ENCODE measurements at regions not wholly inside any gene's neighbourhood (a gene's known extent, or its start where the extent isn't known, plus 50 kb on each side); places are given as distances from the start of the nearest gene placed in this dataset.

DNA sequence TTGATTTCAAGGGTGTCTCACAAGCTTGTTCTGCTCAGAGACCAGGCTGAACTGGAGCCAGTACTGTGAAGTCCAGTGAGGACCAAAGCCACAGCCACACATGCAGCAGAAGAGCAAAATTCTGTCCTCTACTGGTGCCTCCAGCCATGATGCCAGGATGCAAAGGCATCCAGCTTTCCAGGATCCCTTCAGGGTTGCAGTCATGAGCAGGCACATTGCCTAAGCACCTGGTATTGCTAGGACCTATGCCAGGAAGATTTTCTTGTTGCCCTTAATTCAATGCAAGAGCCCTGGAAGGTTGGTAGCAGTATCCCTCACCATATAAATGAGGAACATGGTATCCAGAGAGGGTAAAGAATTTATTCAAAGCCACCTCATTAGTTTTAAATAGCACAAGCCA lies 78.9 kb upstream of the CYRIA start:
- ChIA-PET CTCF (ENCODE audit: partially characterized antibody) (interaction anchor here (3.0 kb wide), 1 partner anchor 12 kb away, joined by 17 read pairs; no protein-coding TSS in a partner anchor), POLR2A (ENCODE audit: partially characterized antibody) (no interaction called here)
- DNase-seq: no peak
- peaks cover 0 to 5% (median 0%) of the 10 kb centered on the region in 8 donors for H3K9me3 Mint-ChIP-seq
- Histone ChIP-seq H3K9me3 (ENCODE audit: control insufficient read depth in 1 of 2, low read length in 2 of 2) (no peaks in the 10 kb centered on the region), H3K4me1 (ENCODE audit: insufficient read depth, low read length) (no peaks in the 10 kb centered on the region), H3K27me3 (ENCODE audit: insufficient read depth, low read length) (no peaks in the 10 kb centered on the region), H3K4me3 (ENCODE audit: low read length in 2 of 2) (no peak overlapping the region), H3K27ac (ENCODE audit: low read depth, low read length) (no peak overlapping the region), H3K36me3 (ENCODE audit: insufficient read depth, low read length) (no peaks in the 10 kb centered on the region)
- no peaks in the 10 kb centered on the region for H3K36me3 Mint-ChIP-seq
- H3K4me1 Mint-ChIP-seq: no peaks in the 10 kb centered on the region
- peaks cover 3 to 4% of the 10 kb centered on the region in 2 donors for H3K27me3 Mint-ChIP-seq
- H3K27ac Mint-ChIP-seq: no peak overlapping the region
- H3K4me3 Mint-ChIP-seq: no peak overlapping the region
- intact Hi-C loops (cut with micrococcal nuclease): no loop called here

DNA sequence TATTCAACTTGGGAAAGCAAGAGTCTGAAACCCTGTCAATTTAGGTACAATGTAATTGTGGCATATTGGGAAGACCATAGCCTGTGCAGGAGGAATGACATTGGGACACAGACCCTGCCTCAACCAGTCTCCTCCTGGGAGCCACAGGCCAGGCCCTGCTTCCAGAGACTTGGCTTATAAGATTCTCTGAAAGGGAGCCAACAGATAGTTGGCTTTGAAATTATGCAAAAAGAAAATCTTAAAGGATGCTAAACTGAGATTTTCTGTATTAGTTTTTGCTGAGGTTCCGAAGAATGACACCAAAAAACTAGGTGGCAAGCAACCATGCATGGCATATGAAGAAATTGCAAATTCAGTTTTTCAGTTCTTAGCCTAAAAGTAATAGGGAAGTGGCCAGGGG lies 76.4 kb upstream of the CYRIA start:
- Mint-ChIP-seq H3K27me3 (peaks cover 1 to 3% of the 10 kb centered on the region in 2 donors), H3K4me1 (no peaks in the 10 kb centered on the region)

DNA sequence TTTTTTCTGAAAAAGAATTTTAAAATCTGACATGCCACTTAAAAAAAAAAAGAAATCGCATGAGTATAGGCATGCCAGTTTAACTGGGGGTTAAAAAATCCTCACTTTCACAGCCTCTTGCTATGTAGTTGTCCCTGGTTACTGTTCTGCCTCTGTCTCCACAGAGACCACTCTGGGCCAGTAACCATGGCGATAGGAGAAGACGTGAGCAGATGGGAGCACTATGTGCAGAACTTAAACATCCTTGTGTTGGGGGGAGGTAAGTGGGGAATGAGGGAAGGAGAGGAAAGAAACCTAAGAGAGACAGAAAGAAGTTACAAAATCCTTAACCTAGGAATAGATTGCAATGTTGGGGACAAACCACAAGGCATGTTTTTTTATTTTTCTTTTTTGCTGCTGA lies 75.9 kb upstream of the CYRIA start:
- no peak for DNase-seq
- no peaks in the 10 kb centered on the region for H3K36me3 Mint-ChIP-seq
- Histone ChIP-seq H3K4me3 (ENCODE audit: low read length in 2 of 2) (no peak overlapping the region), H3K27me3 (ENCODE audit: insufficient read depth, low read length) (no peaks in the 10 kb centered on the region), H3K27ac (ENCODE audit: low read depth, low read length) (no peak overlapping the region), H3K9me3 (ENCODE audit: control insufficient read depth in 1 of 2, low read length in 2 of 2) (no peaks in the 10 kb centered on the region), H3K4me1 (ENCODE audit: insufficient read depth, low read length) (no peaks in the 10 kb centered on the region), H3K36me3 (ENCODE audit: insufficient read depth, low read length) (no peaks in the 10 kb centered on the region)
- H3K4me1 Mint-ChIP-seq: no peaks in the 10 kb centered on the region
- ChIA-PET POLR2A (ENCODE audit: partially characterized antibody) (no interaction called here), CTCF (ENCODE audit: partially characterized antibody) (no interaction called here)
- no peak overlapping the region for H3K27ac Mint-ChIP-seq
- peaks cover 0 to 2% (median 0%) of the 10 kb centered on the region in 8 donors for H3K9me3 Mint-ChIP-seq
- intact Hi-C loops (cut with micrococcal nuclease): no loop called here
- H3K27me3 Mint-ChIP-seq: peaks cover 0 to 3% of the 10 kb centered on the region in 2 donors
- no peak overlapping the region for H3K4me3 Mint-ChIP-seq

More for the DNA sequence above, 76.4 kb upstream of the CYRIA start:
- DNase-seq: no peak
- Histone ChIP-seq H3K9me3 (ENCODE audit: control insufficient read depth in 1 of 2, low read length in 2 of 2) (no peaks in the 10 kb centered on the region), H3K36me3 (ENCODE audit: insufficient read depth, low read length) (no peaks in the 10 kb centered on the region), H3K4me1 (ENCODE audit: insufficient read depth, low read length) (no peaks in the 10 kb centered on the region), H3K27ac (ENCODE audit: low read depth, low read length) (no peak overlapping the region), H3K4me3 (ENCODE audit: low read length in 2 of 2) (no peak overlapping the region), H3K27me3 (ENCODE audit: insufficient read depth, low read length) (no peaks in the 10 kb centered on the region)
- Mint-ChIP-seq H3K27ac (no peak overlapping the region), H3K36me3 (no peaks in the 10 kb centered on the region), H3K9me3 (peaks cover 0 to 2% (median 0%) of the 10 kb centered on the region in 8 donors), H3K4me3 (no peak overlapping the region)
- ChIA-PET POLR2A (ENCODE audit: partially characterized antibody) (no interaction called here), CTCF (ENCODE audit: partially characterized antibody) (no interaction called here)
- intact Hi-C loops (cut with micrococcal nuclease): no loop called here

DNA sequence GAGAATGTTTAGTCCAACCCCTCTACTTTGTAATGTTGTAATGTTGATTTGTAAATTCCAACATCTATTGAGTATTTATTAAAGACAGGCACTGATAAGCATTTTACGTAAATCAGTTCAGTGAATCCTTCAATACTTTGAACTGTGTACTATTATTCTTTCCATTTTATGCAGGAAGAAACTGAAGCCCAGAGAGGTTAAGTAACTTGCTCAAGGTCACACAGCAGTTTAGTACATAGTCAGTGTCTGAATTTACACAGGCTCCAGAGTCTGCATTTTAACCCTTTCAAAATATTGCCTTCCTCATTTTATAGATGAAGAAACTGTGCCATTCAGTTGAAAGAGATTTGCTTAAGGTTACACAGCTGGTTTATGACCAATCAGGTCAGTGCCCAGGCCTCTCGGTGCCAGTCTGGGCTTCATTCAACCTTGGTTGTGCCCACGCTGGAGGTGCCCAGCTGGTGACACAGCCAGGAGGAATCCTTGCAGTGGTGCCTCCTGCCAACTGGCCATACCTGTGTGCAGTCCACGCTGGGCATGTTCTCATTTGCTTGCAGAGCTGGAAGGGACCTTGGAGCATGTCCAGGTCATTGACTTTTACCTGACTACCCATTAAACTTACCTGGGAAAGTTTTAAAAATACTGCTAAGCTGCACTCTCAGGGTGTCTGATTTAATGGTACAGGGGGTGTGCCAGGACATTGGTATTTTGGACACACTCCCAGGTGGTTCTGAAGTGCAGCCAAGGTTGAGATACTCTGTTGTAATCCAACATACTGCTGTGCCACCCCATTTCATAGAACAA lies 74.3 kb upstream of the CYRIA start:
- Mint-ChIP-seq H3K9me3 (peaks cover 0 to 2% (median 0%) of the 10 kb centered on the region in 8 donors), H3K27ac (no peak overlapping the region), H3K4me3 (no peak overlapping the region), H3K4me1 (no peaks in the 10 kb centered on the region), H3K36me3 (no peaks in the 10 kb centered on the region), H3K27me3 (peaks cover 0 to 6% of the 10 kb centered on the region in 2 donors)
- H3K9me3 ChIP-seq (ENCODE audit: control insufficient read depth in 1 of 2, low read length in 2 of 2): no peaks in the 10 kb centered on the region
- H3K4me1 ChIP-seq (ENCODE audit: insufficient read depth, low read length): no peaks in the 10 kb centered on the region
- no peaks in the 10 kb centered on the region for H3K27me3 ChIP-seq (ENCODE audit: insufficient read depth, low read length)
- no peak overlapping the region for H3K4me3 ChIP-seq (ENCODE audit: low read length in 2 of 2)
- intact Hi-C loops (cut with micrococcal nuclease): no loop called here
- no peak for DNase-seq
- CTCF ChIA-PET (ENCODE audit: partially characterized antibody): no interaction called here
- POLR2A ChIA-PET (ENCODE audit: partially characterized antibody): no interaction called here
- no peaks in the 10 kb centered on the region for H3K36me3 ChIP-seq (ENCODE audit: insufficient read depth, low read length)
- H3K27ac ChIP-seq (ENCODE audit: low read depth, low read length): no peak overlapping the region

DNA sequence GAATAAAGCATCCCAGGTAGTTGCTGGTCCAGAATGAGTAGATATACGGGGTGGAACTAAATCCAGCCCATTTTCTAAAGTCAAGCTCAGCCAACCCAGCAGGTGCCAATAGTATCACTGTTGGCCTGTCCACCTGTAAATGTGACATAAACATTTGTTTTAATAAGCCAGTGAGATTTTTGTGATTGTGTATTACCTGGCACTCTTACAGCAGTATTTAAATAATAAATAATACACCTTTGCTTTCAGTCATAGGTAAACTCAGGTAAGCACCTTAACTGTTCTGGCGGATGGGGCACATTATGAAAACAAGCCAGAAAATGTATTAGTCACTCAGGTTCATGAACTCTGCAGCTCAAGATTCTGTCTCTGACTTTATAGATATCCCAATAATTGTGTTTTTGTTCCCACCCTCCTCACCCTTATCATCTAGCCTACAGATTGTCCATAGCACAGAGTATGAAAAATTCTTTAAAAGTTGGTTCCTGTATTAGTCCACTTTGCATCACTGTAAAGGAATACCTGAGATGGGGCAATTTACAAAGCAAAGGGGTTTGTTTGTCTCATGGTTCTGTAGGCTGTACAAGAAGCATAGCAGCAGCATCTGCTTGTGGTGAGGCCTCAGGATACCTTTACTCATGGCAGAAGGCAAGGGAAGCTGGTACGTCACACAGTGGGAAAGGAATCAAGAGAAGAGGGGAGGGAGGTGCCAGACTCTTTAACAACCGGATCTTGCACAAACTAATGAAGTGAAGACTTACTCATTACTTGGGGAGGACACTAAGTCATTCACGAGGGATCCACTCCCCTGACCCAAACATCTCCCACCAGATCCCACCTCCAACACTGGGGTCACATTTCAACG lies 73.0 kb upstream of the CYRIA start:
- Histone ChIP-seq H3K27me3 (ENCODE audit: insufficient read depth, low read length) (no peaks in the 10 kb centered on the region), H3K9me3 (ENCODE audit: control insufficient read depth in 1 of 2, low read length in 2 of 2) (no peaks in the 10 kb centered on the region), H3K4me1 (ENCODE audit: insufficient read depth, low read length) (no peaks in the 10 kb centered on the region), H3K36me3 (ENCODE audit: insufficient read depth, low read length) (no peaks in the 10 kb centered on the region), H3K4me3 (ENCODE audit: low read length in 2 of 2) (no peak overlapping the region), H3K27ac (ENCODE audit: low read depth, low read length) (no peak overlapping the region)
- H3K27ac Mint-ChIP-seq: no peak overlapping the region
- peaks cover 0 to 6% of the 10 kb centered on the region in 2 donors for H3K27me3 Mint-ChIP-seq
- H3K4me1 Mint-ChIP-seq: no peaks in the 10 kb centered on the region
- POLR2A ChIA-PET (ENCODE audit: partially characterized antibody): no interaction called here
- H3K36me3 Mint-ChIP-seq: no peaks in the 10 kb centered on the region
- CTCF ChIA-PET (ENCODE audit: partially characterized antibody): no interaction called here
- DNase-seq: no peak
- no peak overlapping the region for H3K4me3 Mint-ChIP-seq
- H3K9me3 Mint-ChIP-seq: peaks cover 0 to 2% (median 0%) of the 10 kb centered on the region in 8 donors
- intact Hi-C loops (cut with micrococcal nuclease): no loop called here

DNA sequence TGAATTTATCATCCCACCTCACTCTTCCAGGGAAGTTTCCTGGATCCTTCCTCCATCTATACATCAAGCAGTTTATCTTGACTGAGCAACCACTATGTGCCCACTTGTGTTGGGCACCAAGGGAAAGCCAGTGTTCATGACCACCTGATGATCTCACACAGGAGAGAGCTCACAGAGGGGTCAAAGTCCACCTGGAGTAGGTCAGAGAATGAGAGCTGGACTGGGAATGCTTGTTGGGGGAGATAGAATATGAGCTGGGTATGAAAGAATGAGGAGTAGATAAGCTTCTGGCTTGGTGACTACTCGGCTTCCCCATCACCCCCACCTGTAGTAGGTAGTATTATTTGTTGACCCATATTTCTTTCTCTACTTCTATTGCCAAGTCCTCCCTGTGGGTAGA lies 72.2 kb upstream of the CYRIA start:
- H3K9me3 Mint-ChIP-seq: peaks cover 0 to 2% (median 0%) of the 10 kb centered on the region in 8 donors
- no peak for DNase-seq
- no peak overlapping the region for H3K4me3 ChIP-seq (ENCODE audit: low read length in 2 of 2)
- H3K27me3 ChIP-seq (ENCODE audit: insufficient read depth, low read length): no peaks in the 10 kb centered on the region
- POLR2A ChIA-PET (ENCODE audit: partially characterized antibody): no interaction called here
- CTCF ChIA-PET (ENCODE audit: partially characterized antibody): interaction anchor here (0.7 kb wide), 1 partner anchor 18 kb away, joined by 3 read pairs; no protein-coding TSS in a partner anchor
- H3K27ac Mint-ChIP-seq: no peak overlapping the region
- intact Hi-C loops (cut with micrococcal nuclease): no loop called here
- no peaks in the 10 kb centered on the region for H3K36me3 Mint-ChIP-seq
- no peak overlapping the region for H3K27ac ChIP-seq (ENCODE audit: low read depth, low read length)
- H3K4me1 ChIP-seq (ENCODE audit: insufficient read depth, low read length): no peaks in the 10 kb centered on the region
- peaks cover 0 to 6% of the 10 kb centered on the region in 2 donors for H3K27me3 Mint-ChIP-seq
- no peaks in the 10 kb centered on the region for H3K4me1 Mint-ChIP-seq
- no peaks in the 10 kb centered on the region for H3K9me3 ChIP-seq (ENCODE audit: control insufficient read depth in 1 of 2, low read length in 2 of 2)
- no peak overlapping the region for H3K4me3 Mint-ChIP-seq
- H3K36me3 ChIP-seq (ENCODE audit: insufficient read depth, low read length): no peaks in the 10 kb centered on the region

DNA sequence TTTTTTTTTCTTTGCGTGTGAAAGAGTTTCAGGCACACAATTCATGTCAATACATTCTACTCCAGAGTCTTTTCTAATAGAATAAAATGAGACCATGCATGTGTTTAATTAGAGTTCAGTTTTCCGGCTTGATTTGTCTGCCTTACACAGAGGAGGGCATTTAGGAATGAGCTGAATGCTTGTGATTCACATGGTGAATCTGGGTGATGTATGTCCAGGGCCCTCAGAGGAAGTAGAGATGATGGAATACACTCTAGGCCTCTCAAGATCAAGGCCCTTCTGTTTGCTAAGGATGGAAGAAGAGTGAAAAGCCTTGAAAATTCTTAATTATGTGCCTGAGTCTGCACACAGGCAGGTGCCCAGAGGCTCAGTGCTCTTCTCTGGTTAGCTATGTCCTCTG lies 71.0 kb upstream of the CYRIA start:
- H3K27ac ChIP-seq (ENCODE audit: low read depth, low read length): no peak overlapping the region
- Mint-ChIP-seq H3K27ac (no peak overlapping the region), H3K4me3 (no peak overlapping the region), H3K9me3 (peaks cover 0 to 2% (median 0%) of the 10 kb centered on the region in 8 donors), H3K36me3 (no peaks in the 10 kb centered on the region), H3K4me1 (no peaks in the 10 kb centered on the region), H3K27me3 (peaks cover 0 to 6% of the 10 kb centered on the region in 2 donors)
- no peaks in the 10 kb centered on the region for H3K27me3 ChIP-seq (ENCODE audit: insufficient read depth, low read length)
- ChIA-PET CTCF (ENCODE audit: partially characterized antibody) (no interaction called here), POLR2A (ENCODE audit: partially characterized antibody) (no interaction called here)
- H3K4me1 ChIP-seq (ENCODE audit: insufficient read depth, low read length): no peaks in the 10 kb centered on the region
- intact Hi-C loops (cut with micrococcal nuclease): no loop called here
- H3K36me3 ChIP-seq (ENCODE audit: insufficient read depth, low read length): no peaks in the 10 kb centered on the region
- no peaks in the 10 kb centered on the region for H3K9me3 ChIP-seq (ENCODE audit: control insufficient read depth in 1 of 2, low read length in 2 of 2)
- no peak for DNase-seq
- H3K4me3 ChIP-seq (ENCODE audit: low read length in 2 of 2): no peak overlapping the region
